ENCODE measurements at regions not wholly inside any gene's neighbourhood (a gene's known extent, or its start where the extent isn't known, plus 50 kb on each side); places are given as distances from the start of the nearest gene placed in this dataset.
A peak's percentile ranks its signal among the peaks of the same experiment; 100 is the strongest.

- no peak overlapping the region for H3K4me3 ChIP-seq (ENCODE audit: low read depth, low read length)
- no peak for TF ChIP-seq CTCF (IDR thresholded peaks at IDR 0.05; ENCODE audit: low read depth, low read length, missing control alignments)
- DNase-seq (ENCODE audit: low read depth), result no peak
Observed at GRCh38 chr14:76583805-76584204, 177.5 kb upstream of the VASH1 start.

- no peak for TF ChIP-seq CTCF (IDR thresholded peaks at IDR 0.05; ENCODE audit: low read depth, low read length, missing control alignments)
- no peak overlapping the region for H3K4me3 ChIP-seq (ENCODE audit: low read depth, low read length)
- DNase-seq (ENCODE audit: low read depth), result no peak
Observed at GRCh38 chr14:76584271-76584702, 177.0 kb upstream of the VASH1 start.

GRCh38 chr14:76585616-76586015, 175.7 kb upstream of the VASH1 start:
- no peak for TF ChIP-seq CTCF (IDR thresholded peaks at IDR 0.05; ENCODE audit: low read depth, low read length, missing control alignments)
- no peak overlapping the region for H3K4me3 ChIP-seq (ENCODE audit: low read depth, low read length)
- no peak for DNase-seq (ENCODE audit: low read depth)

GRCh38 chr14:76589246-76589645, 172.0 kb upstream of the VASH1 start:
- no peak for TF ChIP-seq CTCF (IDR thresholded peaks at IDR 0.05; ENCODE audit: low read depth, low read length, missing control alignments)
- no peak for DNase-seq (ENCODE audit: low read depth)
- no peak overlapping the region for H3K4me3 ChIP-seq (ENCODE audit: low read depth, low read length)

- no peak for DNase-seq (ENCODE audit: low read depth)
- no peak for TF ChIP-seq CTCF (IDR thresholded peaks at IDR 0.05; ENCODE audit: low read depth, low read length, missing control alignments)
- no peak overlapping the region for H3K4me3 ChIP-seq (ENCODE audit: low read depth, low read length)
Observed at GRCh38 chr14:76591266-76591665, 170.0 kb upstream of the VASH1 start.

GRCh38 chr14:76595266-76595665, 166.0 kb upstream of the VASH1 start:
- no peak for TF ChIP-seq CTCF (IDR thresholded peaks at IDR 0.05; ENCODE audit: low read depth, low read length, missing control alignments)
- H3K4me3 ChIP-seq (ENCODE audit: low read depth, low read length), result no peak overlapping the region
- peak; percentile 5 for DNase-seq (ENCODE audit: low read depth)

- no peak overlapping the region for H3K4me3 ChIP-seq (ENCODE audit: low read depth, low read length)
- TF ChIP-seq CTCF (IDR thresholded peaks at IDR 0.05; ENCODE audit: low read depth, low read length, missing control alignments), result no peak
- no peak for DNase-seq (ENCODE audit: low read depth)
Observed at GRCh38 chr14:76597387-76597786, 163.9 kb upstream of the VASH1 start.
